GM21717 (cell line): ENCODE measurements at regions not wholly inside any gene's neighbourhood (a gene's known extent, or its start where the extent isn't known, plus 50 kb on each side); places are given as distances from the start of the nearest gene placed in this dataset.
"Not testable (repeated sequence)": the region's sequence is repeated elsewhere in the genome, so short reads cannot be mapped to it uniquely, and the experiment has no call there.

Experiments
- ATAC-seq: cut with Tn5 transposase; IDR thresholded peaks from one replicate; pipeline ENCODE4 v1.9.1; 2021; ENCODE audit warnings: mild to moderate bottlenecking, moderate library complexity; ENCODE audit not compliant: unreplicated experiment

DNA sequence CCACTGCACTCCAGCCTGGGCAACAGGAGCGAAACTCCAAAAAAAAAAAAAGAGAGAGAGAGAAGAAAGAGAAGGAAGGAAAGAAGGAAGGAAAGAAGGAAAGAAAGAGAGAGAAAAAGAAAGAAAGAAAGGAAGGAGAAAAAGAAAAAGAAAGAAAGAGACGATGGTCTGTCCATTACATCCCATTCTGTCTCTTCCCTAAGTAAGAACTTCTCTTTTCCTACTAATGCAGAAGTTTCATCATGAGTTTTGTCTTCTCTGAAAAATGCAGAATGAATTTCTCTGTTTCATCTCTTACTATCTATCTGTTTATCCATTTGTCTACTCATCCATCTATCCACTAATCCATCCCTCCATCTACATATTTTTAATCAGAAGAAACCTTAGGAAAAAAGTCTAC is 94.9 kb upstream of the MED13 start:
- ATAC-seq = no peak

DNA sequence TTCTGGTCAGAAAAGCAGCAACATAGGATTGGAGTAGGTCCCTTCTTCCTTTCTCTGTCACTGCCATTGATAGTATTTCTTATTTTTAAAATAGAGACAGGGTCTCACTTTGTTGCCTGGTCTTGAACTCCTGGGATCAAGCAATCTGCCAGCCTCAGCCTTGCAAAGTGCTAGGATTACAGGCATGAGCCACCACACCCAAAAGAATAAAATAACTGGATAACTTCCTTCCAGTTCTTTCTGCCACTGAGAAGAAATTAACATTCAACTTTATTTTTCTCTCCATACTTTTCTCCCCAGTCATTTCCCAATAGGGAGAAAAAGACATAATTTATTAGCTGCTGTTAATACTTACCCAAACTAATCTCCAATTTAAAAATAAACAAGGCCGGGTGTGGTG is 91.9 kb upstream of the MED13 start:
- no peak for ATAC-seq

DNA sequence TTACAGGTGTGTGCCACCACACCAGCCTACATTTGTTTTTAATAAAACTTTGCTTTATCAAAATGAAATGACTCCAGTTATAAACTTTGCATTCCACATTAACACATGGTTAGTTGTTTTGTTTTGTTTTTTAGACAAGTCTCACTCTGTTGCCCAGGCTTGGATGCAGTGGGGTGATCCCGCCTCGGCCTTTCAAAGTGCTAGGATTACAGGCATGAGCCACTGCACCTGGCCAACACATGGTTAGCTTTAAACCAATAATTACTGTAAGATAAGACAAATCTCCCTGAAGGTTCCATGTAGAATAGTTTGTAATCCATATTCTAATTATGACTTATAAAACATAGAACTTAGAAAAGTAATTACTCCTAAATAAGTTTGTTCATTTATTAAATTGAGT is 89.8 kb upstream of the MED13 start:
- no peak for ATAC-seq

DNA sequence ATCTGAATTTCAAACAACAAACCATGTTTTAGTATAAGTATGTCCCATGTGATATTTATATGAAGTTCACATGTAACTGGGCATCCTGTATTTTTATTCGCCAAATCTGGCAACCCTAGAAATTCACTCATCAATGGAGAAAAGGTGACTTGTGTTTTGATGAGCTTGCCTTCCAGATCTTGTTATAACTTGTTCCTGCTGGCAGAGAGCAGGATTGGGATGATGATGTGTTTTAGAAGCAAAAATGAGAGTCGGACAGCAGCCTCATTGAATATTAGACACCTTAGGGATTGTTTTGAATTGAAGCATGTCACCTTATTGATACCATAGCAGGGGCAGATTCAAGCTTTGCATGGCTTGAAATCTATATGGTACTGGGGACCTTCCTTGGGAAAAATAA is 85.4 kb upstream of the MED13 start:
- ATAC-seq = no peak

DNA sequence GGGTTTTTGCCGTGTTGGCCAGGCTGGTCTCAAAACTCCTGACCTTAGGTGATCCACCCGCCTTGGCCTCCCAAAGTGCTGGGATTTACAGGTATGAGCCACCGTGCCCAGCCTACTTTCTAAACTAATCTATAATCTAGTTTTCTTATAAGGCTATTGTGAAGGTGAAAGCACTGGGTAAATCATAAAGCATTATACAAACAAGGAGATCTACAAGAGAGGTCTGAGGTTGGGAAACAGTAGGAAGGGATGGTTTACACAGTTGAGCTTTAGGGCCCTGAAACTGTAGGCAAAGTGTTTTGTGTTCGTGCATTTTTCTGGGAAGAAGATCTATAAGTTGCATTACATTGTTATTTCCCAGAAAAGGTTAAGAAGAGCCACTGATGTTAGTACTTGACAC is 84.9 kb upstream of the MED13 start:
- no peak for ATAC-seq

DNA sequence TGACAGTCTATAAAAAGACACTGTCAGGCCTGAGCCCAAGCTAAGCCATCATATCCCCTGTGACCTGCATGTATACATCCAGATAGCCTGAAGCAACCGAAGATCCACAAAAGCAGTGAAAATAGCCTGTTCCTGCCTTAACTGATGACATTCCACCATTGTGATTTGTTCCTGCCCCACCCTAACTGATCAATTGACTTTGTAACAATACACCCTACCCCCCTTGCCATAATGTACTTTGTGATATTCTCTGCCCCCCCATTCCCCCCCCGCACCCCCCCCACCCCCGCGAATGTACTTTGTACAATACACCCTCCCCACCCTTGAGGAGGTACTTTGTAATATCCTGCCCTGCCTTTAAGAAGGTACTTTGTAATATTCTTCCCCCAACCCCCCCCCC is 82.2 kb upstream of the MED13 start:
- no peak for ATAC-seq

DNA sequence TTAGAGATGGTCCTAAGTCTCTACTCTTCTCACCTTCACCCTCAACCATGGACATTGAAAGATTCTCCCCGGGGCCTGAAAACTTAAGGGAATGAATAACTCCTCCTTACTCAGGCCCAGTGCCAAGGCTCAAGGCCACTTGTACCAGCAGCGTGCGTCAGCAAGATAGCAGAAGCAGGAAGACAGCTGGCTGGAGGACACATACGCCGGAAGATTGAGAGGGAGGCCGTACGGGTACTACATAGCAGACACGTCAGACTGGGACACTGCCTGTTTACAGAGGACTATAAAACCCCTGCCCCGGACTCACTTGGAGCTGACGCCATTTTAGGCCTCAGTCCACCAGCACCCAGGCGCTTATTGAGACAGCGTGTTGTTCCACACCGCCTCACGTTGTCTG is 75.8 kb upstream of the MED13 start:
- no peak for ATAC-seq

DNA sequence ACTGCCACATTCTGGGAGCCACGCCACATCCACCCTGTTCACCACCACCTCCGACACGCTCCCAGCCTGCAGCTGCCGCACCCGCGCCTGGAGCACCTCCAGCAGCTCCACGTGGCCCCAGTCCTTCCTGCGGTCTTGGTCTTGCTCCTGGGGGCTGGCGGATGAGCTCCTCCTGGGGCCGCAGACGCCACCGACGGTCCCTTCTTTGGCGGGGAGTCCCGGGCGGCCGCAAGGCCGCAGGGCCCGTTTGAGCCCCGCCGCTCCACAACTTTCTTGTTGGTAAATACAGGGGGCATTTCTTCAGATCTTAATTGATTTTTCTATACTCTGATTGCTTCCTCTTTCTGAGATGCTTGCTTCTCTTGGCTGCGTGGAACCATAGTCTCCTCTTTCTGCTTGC is 75.3 kb upstream of the MED13 start:
- ATAC-seq = no peak

DNA sequence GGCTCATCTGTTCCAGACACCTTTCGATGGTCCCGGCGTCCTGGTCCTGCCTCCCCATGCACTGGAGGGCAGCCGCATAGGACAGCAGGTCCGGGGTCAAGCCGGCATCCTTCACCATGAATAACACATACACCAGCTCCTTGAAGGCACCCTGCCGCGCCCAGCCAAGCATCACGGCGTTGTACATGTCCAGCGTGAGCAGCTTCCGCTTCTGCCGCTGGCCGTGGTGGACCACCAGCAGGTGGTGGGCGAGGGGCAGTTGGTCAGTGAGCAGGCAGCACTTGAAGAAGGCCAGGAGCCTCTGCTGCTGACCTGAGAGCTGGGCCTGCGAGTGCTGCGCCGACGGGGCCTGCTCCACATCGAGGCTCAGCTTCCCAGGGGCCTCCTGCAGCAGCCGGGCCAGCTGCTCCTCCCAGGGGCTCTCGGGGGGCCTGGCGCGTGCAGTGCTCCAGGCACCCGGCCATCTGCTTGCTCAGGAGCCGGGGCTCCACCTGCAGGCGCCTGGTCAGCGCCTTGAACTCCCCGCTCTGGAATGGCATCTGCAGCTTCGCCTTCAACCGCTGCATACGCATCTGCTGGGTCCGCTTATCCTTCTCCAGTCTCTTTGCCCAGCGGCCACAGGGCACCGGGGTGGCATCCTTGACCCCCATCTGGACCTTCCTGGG is 74.7 kb upstream of the MED13 start:
- not testable (repeated sequence) for ATAC-seq

DNA sequence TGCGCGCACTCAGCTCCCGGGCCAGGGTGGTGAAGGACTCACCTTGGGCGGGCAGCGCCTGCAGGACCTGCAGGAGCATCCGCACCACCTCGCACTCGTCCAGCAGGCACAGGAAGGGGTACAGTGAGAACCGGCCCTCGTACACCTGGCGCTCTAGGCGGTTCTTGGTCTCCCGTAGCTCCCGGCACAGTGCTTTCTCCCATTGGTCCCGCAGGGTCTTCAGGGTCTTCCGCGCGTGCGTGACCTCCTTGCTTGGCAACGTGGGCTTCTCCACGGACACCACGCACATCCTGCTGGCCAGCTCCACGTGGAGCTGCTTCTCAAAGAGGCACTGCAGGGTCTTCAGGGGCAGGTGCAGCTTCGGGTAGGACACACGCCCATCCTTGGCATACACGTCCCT is 74.1 kb upstream of the MED13 start:
- no peak for ATAC-seq

DNA sequence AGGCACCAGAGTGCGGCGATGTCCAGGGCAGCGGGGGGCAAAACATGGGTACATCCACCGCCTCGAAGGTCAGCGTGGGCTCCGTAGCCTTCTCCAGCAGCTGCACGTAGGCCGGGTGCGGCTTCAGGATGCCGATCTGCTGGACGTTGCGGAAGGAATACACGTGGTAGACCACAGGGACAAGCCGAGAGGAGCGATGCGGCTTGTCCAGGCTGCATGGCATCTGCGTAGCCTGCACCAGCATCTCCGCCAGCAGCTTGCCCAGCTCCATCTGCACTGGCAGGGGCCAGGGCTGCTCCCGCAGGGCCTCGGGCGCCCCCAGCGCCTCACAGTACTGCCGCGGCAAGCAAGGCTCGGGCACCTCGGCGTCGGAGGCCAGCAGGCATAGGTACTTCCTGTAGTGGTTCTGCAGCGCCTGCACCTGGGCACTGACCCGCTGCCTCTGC is 73.6 kb upstream of the MED13 start:
- ATAC-seq = not testable (repeated sequence)

DNA sequence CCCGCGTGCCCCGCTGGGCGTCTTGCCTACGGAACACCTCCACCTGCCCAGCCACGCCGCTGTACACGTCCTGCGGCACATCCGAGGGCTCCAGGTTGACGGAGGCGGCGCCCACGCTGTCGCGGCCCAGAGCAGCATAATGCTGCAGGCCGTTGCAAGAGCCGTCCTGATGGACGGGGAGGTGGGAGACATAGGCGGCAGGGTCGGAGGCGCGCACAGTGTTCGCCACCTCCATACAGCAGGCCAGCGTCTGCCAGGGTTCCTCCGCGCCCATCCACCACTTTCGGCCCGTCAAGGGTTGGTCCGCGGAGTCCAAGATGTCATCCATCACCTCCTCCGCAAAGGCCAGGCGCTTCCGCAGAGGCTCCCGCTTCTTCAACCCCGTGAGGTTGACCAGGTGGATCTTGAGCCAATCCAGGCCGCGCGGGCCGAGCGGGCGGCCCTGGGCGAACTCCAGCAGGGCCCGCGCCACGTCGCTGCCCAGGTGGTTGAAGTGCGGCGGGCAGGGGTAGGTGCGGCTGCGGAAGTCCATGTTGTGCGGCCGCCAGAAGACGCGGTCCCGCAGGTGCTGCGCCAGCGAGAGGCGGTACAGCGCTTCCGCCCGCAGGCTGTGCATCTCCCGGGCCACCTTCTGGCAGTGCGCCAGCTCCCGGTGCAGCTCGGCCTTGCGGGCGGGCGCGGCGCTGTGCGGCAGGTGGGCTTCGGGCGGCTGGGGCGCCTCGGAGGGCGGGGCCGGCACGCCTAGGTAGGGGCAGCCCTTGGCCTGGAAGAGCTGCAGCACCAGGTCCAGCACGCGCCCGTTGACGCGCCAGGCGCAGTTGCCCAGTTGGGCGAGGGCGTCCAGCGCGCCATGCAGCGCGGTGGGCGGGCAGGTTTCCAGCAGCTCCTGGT is 72.9 kb upstream of the MED13 start:
- ATAC-seq = not testable (repeated sequence)

DNA sequence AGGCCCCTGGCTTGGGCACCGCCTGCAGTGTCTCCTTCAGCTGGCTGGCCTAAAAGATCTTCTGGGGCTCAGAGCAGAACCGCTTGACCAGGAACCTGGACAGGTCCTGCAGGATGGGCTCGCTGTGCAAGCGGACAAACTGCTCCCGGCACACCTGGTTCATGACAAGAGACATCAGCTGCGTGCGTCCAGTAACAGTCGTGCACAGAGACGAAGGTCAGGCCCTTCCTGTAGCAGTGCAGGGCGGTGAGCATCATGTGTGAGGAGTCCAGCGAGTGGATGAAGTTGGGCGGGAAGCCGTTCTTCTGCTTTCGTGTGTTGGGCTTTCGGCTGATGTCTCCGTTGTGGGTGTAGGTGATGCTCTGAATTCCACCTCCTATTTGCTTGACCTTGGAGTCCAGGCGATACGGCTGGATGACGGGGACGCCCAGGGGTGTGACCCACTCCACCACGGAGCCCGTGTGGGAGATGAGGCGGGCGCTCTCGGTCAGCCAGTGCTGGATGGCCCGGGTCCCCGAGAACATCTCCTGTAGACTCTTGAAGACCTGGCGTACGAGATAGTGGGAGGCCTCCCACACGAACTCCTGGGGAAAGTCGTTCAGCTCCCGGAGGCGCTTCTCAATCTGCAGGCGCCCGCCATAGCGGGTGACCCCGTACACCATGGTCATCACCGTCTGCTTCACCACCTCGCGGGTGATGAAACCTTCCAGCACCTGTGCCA is 72.1 kb upstream of the MED13 start:
- ATAC-seq = not testable (repeated sequence)

DNA sequence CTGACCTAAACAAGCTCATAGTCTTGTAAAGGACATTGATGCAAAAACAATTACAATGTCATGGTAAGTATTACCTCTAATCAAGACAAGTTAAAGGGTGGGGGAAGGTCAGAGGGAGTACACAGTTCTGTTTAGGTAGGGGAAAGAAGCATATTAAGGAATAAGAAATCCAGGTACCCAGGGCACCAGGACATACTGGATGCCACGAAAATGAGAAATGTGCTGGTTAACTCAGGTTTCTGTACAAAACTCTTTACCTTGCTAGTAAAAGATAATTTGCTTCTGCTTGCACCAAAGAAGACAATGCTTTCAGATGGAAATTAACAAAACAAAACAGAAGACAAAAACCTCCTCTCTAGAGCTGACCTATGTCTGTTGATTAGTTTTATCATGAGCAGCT is 70.7 kb upstream of the MED13 start:
- no peak for ATAC-seq

DNA sequence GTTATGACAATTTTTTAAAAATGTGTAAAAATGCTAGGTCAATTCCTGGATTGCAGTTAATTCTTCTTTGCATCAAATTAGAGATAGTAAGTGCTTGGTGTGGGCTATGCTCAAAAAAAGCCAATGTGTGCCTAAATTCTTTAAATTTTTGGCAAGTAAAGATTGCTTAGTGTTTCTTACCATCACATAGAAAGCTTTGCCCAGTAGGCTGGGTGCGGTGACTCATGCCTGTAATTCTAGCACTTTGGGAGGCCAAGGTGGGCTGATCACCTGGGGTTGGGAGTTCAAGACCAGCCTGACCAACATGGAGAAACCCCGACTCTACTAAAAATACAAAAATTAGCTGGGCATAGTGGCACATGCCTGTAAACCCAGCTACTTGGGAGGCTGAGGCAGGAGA is 70.0 kb upstream of the MED13 start:
- ATAC-seq = not testable (repeated sequence)

DNA sequence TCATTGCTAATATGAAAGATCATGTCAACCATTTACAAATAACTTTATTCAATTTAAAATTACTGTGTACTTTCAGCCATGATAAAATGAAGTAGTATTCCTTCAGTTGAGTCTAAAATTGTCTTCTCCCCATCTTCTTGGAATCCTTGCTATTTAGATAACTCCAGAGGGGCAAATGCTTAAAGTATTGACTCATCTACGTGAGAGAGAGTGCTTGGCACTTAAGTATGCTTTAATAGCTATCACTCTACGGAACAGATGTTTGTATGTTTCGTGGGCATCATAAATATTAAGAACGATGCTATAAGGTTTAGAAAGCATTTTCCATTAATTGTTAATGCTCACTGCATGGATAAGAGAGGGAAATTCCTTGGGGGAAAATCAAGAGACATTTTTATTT is 69.3 kb upstream of the MED13 start:
- no peak for ATAC-seq

DNA sequence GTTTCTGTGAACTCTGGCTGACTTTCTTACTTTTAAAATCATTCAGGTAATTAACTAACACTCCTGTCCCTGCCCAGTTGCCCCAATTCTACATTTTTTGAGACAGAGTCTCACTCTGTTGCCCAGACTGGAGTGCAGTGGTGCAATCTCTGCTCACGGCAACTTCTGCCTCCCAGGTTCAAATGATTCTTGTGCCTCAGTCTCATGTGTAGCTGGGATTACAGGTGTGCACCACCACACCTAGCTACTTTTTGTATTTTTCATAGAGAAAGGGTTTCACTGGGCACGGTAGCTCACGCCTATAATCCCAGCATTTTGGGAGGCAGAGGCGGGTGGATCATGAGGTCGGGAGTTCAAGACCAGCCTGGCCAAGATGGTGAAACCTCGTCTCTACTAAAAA is 66.2 kb upstream of the MED13 start:
- ATAC-seq = not testable (repeated sequence)

DNA sequence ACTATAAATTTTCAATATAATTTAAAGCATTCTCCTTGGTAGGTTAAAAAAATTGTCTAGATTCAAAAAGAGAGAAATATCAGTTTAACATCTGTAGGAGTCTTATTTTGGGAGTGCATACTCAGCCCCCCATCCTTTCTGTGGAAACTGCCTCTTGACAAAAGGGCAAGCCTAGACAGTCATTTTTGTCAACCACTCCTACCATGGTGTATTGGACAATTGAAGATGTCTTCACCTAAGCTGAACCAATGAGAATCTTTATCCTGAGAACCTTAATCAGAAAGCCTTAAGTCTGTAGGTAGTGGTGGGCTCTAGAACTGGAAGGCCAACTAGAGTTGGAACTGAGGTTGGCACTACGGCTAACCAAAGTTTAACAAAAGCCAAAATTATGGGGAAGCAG is 65.7 kb upstream of the MED13 start:
- ATAC-seq = no peak

DNA sequence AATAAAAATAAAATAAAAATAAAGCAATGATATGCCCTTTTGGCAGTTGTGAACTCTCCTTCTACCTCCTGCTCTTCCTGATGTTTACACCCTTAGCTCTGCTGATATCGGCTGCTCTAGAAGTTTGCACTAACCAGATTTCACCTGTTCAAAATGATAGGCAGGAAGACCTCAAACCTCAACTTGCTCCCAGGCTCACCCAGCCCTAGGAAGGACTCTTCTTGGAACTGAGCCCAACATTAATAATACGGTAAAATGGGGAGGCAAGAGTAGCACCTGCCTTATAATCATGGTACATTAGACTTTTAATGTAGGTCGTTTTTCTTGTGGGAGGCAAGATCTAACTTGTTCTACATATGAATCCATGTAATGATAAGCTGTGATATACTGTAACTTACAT is 61.2 kb upstream of the MED13 start:
- no peak for ATAC-seq

DNA sequence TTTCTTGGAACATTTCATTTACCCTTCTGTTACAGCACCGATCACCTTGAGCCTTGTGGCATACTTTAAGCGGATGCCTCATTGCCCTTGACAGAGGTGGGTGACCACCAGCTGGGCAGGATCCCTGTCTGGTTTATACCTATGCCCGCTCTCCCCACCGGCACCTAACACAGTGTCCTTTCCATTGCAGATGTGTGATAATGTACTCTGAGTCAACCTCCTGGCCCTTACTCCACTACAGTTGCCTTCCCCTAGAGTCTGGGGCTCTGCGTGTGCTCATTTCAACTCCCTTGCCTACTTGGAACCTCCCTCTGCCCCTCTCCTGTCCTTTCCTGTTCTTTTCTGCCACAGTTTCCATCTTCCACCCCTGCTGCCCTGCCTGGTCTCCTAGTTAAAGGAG is 60.2 kb upstream of the MED13 start:
- ATAC-seq = no peak

DNA sequence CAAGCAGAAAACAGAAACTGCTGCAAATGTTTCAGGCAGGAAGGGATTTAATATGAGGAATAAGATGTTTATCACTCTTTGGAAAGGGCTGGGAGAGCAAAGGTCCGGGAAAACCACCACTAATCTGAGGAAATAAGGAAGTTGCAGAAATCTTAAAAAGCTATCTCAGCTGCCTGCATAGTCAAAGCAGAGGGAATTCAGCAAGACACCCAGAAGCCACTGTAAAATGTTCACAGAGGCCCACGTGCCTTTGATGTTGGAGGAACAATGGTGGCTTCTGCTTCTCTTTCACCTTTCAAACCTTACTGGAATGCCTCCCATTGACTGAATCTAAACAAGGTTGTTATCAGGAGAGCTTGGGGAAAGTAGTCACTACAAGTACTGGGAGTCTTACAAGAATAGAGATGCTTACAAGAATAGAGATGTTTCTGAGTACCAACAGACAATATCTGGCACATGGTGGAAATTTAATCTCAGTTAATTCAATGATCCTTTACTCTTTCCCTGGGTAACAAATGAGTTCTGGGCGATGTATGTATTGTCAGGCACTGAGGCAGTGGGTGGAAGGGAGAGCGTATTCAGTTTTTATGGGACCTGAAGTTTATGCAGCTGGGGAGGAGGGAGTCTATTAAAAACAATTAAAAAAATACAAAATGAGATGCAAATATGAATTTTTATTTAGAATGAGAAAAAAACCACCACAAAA is 56.1 kb upstream of the MED13 start:
- no peak for ATAC-seq
